Tibial artery (tissue), 4 donors: ENCODE measurements at regions not wholly inside any gene's neighbourhood (a gene's known extent, or its start where the extent isn't known, plus 50 kb on each side); places are given as distances from the start of the nearest gene placed in this dataset.

Source experiments
- DNase-seq, 2 donors: peaks; one replicate each; pipeline ENCODE4 v3.0.0-alpha.2; 2019
- H3K27ac ChIP-seq, 2 donors: fragments of 200-600 bp; sonication (generic) in 1 of 2; 1 replicate in 1 of 2; 2 replicates in 1 of 2; pipeline ENCODE4 v1.5.1; 2018 to 2019; ENCODE audit warnings: mild to moderate bottlenecking in 1 of 2
- H3K27me3 ChIP-seq, 2 donors: fragments of 200-600 bp; sonication (generic) in 1 of 2; one replicate each; pipeline versions ENCODE4 v1.5.1 to v1.6.0; 2016 to 2019
- H3K36me3 ChIP-seq, 3 donors: fragments of 200-600 bp; sonication (generic) in 2 of 3; one replicate each; pipeline ENCODE4 v1.5.1; 2016 to 2019; ENCODE audit warnings: mild to moderate bottlenecking in 2 of 3
- H3K4me1 ChIP-seq, 4 donors: fragments of 200-600 bp; sonication (generic) in 2 of 4; 1 replicate in 3 of 4; 2 replicates in 1 of 4; pipeline ENCODE4 v1.5.1; 2016 to 2019
- H3K4me3 ChIP-seq, 2 donors: fragments of 200-600 bp; sonication (generic) in 1 of 2; 1 replicate in 1 of 2; 2 replicates in 1 of 2; pipeline ENCODE4 v1.5.1; 2018 to 2019; ENCODE audit warnings: mild to moderate bottlenecking in 2 of 2
- H3K9me3 ChIP-seq, 3 donors: fragments of 200-600 bp; sonication (generic) in 1 of 3; one replicate each; pipeline ENCODE4 v1.5.1; 2016 to 2019
- intact Hi-C: fragments of 100-400 bp; cut with DNase I; formaldehyde crosslinking; loops from one replicate; pipeline ENCODE4 v1.15.0; 2023; ENCODE audit warnings: low total_unique reads
- TF ChIP-seq, protein P1 (sequence below), 2 experiments: fragments of 200-600 bp in 1 of 2; fragments of 450-650 bp in 1 of 2; IDR thresholded peaks; one replicate each; pipeline ENCODE4 v1.5.1; 2017 to 2019; ENCODE audit warnings: antibody characterized with exemption in 2 of 2, mild to moderate bottlenecking in 1 of 2, moderate library complexity in 1 of 2

DNA sequence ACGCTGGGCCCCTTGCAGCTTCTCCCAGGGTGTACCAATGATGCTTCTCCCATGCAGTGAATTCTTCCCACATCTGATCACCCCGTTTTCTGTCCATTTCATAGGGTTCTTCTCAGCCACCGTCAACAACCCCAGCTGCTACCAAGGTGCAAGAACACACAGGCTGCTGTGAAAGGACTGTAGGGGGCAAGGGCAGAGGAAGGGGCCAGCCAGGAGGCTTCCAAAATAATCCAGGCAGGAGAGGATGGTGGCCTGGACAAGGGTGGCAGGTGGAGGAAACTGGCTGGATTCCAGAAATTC lies 113.3 kb upstream of the WNT4 start:
- H3K9me3 ChIP-seq: no peaks in the 10 kb centered on the region
- TF ChIP-seq, protein P1, sequence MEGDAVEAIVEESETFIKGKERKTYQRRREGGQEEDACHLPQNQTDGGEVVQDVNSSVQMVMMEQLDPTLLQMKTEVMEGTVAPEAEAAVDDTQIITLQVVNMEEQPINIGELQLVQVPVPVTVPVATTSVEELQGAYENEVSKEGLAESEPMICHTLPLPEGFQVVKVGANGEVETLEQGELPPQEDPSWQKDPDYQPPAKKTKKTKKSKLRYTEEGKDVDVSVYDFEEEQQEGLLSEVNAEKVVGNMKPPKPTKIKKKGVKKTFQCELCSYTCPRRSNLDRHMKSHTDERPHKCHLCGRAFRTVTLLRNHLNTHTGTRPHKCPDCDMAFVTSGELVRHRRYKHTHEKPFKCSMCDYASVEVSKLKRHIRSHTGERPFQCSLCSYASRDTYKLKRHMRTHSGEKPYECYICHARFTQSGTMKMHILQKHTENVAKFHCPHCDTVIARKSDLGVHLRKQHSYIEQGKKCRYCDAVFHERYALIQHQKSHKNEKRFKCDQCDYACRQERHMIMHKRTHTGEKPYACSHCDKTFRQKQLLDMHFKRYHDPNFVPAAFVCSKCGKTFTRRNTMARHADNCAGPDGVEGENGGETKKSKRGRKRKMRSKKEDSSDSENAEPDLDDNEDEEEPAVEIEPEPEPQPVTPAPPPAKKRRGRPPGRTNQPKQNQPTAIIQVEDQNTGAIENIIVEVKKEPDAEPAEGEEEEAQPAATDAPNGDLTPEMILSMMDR (IDR thresholded peaks at IDR 0.05): no peak
- no peak overlapping the region for H3K27ac ChIP-seq
- DNase-seq: no peak
- peaks cover 0 to 71% of the 10 kb centered on the region in 2 donors for H3K27me3 ChIP-seq
- H3K36me3 ChIP-seq: no peaks in the 10 kb centered on the region
- H3K4me1 ChIP-seq: no peaks in the 10 kb centered on the region
- intact Hi-C loops: no loop called here
- H3K4me3 ChIP-seq: no peak overlapping the region

DNA sequence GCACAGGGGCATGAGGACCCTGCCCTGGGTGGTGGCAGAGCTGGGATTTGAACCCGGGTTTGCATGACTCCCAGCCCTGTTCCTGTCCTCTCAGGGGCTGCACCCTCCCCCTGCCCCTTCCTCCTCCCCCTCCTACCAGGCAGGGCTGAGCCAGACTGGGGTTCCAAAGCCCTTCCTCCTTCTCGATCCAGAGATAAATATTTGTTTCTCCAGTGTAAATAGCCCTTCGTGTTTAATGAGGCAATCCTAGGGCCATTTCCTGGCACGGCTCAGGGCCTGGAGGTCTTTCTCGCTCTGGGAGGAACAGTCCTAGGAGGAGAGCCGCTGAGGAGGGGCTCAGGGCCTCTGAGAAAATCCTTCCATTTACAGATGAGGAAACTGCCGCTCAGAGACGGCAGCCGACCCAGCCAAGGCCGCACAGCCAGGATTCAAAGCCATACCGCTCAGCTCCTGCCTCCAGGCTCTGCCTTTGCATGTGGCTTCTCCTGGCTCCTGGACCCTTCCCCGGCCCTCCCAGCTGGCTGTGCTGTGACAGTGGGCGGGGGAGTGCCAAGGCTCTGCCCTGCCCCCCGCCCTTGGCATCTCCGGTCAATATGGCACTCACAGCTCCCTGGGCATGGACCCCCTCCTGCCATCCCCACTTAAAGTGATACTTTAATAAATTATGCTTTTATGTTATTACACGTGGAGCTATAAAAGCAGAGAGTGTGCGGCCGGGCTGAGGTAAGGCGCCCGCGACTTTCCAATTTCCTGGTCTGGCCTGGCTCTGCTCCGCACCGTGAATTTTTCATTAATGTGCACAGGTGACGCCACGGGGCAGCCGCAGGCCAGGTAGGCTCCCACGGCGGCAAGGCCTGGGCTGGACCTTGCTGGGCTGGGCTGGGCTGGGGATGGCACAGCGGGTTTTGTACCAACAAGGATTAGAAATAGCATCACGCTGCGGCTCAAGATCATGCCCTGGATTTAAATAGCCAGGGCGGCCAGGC lies 114.7 kb upstream of the WNT4 start:
- intact Hi-C loops: no loop called here
- no peaks in the 10 kb centered on the region for H3K36me3 ChIP-seq
- no peaks in the 10 kb centered on the region for H3K4me1 ChIP-seq
- H3K9me3 ChIP-seq: no peaks in the 10 kb centered on the region
- no peak for DNase-seq
- TF ChIP-seq, protein P1 (IDR thresholded peaks at IDR 0.05): no peak
- no peak overlapping the region for H3K27ac ChIP-seq
- peaks cover 0 to 70% of the 10 kb centered on the region in 2 donors for H3K27me3 ChIP-seq
- H3K4me3 ChIP-seq: no peak overlapping the region

DNA sequence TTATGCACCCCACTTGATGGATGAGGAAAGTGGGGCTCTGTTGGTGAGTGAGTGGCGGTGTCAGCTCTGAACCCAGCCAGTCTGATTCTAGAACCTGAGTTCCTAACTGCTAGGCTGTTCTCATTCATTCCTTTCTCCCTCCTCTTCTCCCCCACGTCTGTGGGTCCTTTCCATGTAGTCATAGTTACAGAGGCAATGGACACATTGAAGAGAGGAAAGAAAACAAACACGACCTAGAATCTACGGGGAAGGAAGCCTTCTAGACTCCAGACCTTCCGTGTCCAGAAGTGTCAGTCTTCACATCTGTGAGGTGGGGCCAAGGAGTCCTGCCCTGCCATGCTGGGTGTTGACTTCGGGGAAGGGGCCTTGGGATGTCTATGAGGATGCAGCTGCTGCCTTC lies 115.8 kb upstream of the WNT4 start:
- Histone ChIP-seq H3K9me3 (no peaks in the 10 kb centered on the region), H3K4me3 (no peak overlapping the region), H3K36me3 (no peaks in the 10 kb centered on the region), H3K27me3 (peaks cover 0 to 74% of the 10 kb centered on the region in 2 donors), H3K27ac (no peak overlapping the region), H3K4me1 (no peaks in the 10 kb centered on the region)
- TF ChIP-seq, protein P1 (IDR thresholded peaks at IDR 0.05): no peak
- intact Hi-C loops: no loop called here
- no peak for DNase-seq

DNA sequence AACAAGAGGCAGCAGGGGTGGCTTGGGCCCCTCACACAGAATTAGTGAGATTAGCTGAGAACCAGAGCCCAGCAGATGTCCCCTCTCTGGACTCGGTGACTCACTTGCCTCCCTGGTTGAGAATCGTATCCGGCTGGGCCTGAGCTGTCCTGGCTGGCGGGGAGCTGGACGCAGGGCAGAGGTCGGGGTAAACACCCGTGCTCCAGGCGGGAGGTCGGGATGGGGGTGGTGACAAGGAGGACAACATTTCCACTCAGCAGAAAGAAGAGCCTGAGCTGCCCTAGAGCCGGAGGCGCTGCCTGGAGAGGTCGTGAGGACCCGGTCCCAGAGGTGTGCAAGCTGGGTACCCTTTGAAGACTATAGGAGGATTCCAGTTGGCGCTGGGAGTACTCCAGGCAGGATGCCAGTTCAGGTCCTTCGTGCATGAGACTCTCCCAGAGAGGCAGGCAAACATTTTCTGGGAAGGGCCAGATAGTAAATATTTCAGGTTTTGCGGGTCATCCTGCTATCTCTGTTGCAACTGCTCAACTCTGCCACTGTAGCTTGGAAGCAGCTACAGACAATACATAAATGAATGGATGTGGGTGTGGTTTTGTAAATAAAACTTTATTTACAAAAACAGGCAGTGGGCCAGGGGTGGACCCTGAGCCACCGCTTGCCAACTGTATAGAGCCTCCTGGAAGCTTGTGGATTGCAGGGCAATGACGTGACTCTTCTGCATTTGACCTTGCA lies 116.8 kb upstream of the WNT4 start:
- no peak overlapping the region for H3K27ac ChIP-seq
- H3K36me3 ChIP-seq: no peaks in the 10 kb centered on the region
- intact Hi-C loops: no loop called here
- H3K9me3 ChIP-seq: no peaks in the 10 kb centered on the region
- peaks cover 0 to 77% of the 10 kb centered on the region in 2 donors for H3K27me3 ChIP-seq
- no peak overlapping the region for H3K4me3 ChIP-seq
- TF ChIP-seq, protein P1 (IDR thresholded peaks at IDR 0.05): no peak
- no peak for DNase-seq
- H3K4me1 ChIP-seq: no peaks in the 10 kb centered on the region

DNA sequence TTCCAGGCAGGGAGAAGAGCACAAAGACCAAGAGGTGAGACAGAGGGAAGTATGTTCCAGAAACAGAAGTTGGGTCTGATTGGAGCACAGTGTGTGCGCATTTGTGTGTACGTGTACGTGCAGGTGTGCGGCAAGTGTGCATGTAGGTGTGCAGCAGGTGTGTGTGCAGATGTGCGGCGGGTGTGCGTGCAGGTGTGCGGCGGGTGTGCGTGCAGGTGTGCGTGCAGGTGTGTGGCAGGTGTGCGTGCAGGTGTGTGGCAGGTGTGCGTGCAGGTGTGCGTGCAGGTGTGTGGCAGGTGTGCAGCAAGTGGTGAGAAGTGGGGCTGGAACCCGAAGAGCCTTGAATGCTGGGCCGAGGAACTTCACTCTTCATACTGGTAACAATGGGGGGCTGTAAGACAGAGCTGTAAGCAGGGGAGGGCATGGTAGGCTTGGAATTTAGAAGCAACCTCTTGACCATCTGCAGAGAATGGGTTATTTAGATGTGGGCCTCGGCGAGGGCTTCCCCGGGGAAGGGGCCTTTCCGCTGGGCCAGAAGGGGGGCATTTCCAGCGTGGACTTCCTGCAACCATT lies 118.0 kb upstream of the WNT4 start:
- no peaks in the 10 kb centered on the region for H3K36me3 ChIP-seq
- no peak overlapping the region for H3K27ac ChIP-seq
- H3K27me3 ChIP-seq: peaks cover 0 to 75% of the 10 kb centered on the region in 2 donors
- TF ChIP-seq, protein P1 (IDR thresholded peaks at IDR 0.05): no peak
- no peaks in the 10 kb centered on the region for H3K9me3 ChIP-seq
- no peak overlapping the region for H3K4me3 ChIP-seq
- intact Hi-C loops: no loop called here
- no peak for DNase-seq
- H3K4me1 ChIP-seq: no peaks in the 10 kb centered on the region
